Muscle of back (tissue), 3 donors: ENCODE measurements at regions not wholly inside any gene's neighbourhood (a gene's known extent, or its start where the extent isn't known, plus 50 kb on each side); places are given as distances from the start of the nearest gene placed in this dataset.

ENCODE experiments used
- DNase-seq, 3 donors: peaks; one replicate each; pipeline versions ENCODE4 v3.0.0 to v3.0.0-alpha.2; 2013

GRCh38 chr7:24475166-24475961 is 97.9 kb upstream of the PALS2 start:
- DNase-seq: peak in 1 of 3 donors; percentile 9

DNA sequence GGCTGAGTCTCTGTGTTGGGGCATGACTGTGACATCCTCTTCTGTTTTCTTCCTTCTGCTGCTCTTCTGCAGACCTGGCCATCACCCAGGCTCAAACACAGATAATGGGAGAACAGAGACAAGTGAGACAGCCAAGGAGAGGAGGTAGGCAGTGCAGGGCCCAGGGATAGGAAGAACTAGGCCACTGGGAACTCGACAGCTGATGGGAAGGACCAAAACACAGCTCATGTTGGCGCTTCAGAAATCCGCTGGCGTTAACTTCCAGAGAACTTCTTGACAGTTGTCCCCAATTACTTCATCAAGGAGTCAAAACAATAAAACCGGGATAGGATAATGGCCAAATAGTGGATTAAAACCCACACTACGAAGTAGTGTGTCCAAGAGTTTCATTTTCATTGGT is 97.0 kb upstream of the PALS2 start:
- DNase-seq: no peak

GRCh38 chr7:24477398-24478136 is 95.7 kb upstream of the PALS2 start:
- DNase-seq: peak; percentile 51 to 79 (median 74)

- DNase-seq: no peak
Observed at GRCh38 chr7:24478137-24478655, 95.1 kb upstream of the PALS2 start.

- DNase-seq: no peak
Observed at GRCh38 chr7:24480501-24480900, 92.8 kb upstream of the PALS2 start.

DNA sequence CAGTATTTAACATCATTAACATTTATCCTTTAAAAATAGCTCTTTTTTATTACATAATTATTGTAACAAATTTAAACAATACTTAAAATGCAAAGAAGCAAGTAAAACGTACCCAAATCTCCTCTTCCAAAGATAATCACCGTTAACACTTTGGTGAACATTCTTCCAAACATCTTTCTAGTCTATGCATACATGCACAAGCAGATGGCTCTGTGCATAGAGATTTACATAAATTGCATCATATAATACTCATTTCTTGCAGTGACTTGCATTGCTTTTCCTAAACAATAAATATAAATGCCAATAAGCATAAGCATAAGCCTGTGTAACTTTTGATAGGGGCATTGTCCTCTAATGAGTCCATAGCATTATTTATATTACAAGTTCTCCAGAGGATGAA is 89.4 kb upstream of the PALS2 start:
- no peak for DNase-seq

DNA sequence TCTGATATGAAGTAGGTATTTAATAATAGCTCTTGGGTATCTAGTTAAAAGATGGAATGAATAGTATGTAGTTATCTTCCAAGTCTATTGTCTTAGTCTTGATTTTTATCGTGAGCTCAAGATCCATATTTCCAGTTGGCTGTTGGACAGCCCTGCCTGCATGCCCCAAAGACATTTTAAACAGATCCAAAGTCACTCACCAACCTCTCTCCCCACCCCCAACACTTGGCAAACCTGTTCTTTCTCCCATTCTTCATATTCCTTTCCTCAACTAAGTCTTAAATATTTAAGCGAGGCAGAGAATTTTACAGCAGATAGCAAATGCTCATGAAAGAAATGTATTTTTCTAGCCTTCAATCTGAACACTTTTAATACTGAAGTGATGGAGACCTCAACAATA is 80.7 kb upstream of the PALS2 start:
- no peak for DNase-seq

- no peak for DNase-seq
Observed at GRCh38 chr7:24494832-24495231, 78.4 kb upstream of the PALS2 start.

GRCh38 chr7:24496036-24496435 is 77.2 kb upstream of the PALS2 start:
- no peak for DNase-seq

DNA sequence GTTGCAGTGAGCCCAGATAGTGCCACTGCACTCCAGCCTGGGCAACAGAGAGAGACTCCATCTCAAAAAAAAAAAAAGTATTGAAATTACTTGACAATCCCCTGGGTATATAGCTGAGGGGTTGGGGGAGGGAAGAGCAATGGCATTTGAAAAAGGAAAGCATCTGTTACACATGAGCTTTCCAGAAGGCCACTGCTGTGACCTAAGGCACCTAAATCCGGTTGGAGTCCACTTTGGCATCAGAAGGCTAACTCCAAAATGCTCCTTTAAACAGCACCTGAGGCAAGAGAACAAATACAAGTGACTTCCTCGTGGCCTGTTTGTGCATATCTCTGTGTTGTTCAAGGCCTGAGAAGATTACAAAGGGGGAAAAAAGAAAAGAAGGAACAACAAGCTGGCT is 74.8 kb upstream of the PALS2 start:
- DNase-seq: no peak

GRCh38 chr7:24499871-24500270 is 73.4 kb upstream of the PALS2 start:
- peak in 1 of 3 donors; percentile 11 for DNase-seq

DNA sequence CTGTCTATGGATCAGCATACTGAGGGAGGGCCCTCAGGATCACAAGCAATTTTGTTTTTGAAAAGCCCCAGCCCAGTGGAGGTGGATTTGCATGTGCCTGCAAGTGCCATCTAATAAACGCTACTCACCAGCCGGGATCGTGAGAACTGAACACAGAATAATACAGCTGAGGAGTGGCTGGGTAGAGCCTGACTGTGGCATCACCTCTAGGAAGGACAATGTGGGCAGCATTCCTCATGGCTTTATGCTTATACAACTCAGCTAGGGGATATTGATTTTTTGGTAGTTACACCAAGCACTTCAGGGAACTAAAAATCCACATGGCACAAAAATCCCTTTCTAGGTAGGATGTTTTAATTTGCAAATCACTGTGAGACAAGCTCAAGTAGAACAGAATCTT is 72.7 kb upstream of the PALS2 start:
- DNase-seq: no peak

GRCh38 chr7:24501009-24501408 is 72.2 kb upstream of the PALS2 start:
- peak in 2 of 3 donors; percentile 0 to 31 for DNase-seq

DNA sequence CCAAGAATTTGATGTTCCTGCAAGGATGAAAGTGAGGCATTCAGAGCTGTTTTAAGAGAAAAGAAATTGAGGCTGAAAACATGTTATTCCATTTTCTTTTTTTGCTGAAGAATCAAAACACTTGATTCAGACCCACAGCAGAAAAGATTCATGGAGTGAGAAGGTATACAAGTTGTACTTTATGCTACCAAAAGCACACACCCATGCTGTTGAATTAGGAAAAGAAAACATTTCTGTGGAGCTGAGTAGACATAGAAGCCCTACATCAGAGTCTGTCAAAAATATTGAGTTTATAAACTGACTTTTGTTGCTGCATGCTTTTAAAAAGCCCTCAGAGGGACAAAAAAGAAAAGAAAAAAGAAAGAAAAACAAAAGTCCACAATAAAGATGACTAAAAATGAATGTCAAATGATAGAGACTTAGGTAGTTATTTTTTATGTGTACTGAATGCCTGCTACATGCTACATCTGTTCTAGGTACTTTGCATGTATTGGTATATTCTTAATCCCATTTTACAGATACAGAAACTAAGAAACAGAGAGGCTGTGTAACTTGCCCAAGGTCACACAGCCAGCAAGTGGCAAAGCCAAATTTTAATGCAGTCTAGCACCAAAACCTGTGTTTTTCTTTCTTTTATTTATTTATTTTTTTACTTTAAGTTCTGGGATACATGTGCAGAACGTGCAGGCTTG is 71.7 kb upstream of the PALS2 start:
- no peak for DNase-seq

- DNase-seq: no peak
Observed at GRCh38 chr7:24502135-24502488, 71.1 kb upstream of the PALS2 start.

GRCh38 chr7:24503506-24503905 is 69.7 kb upstream of the PALS2 start:
- no peak for DNase-seq

GRCh38 chr7:24504040-24504439 is 69.2 kb upstream of the PALS2 start:
- DNase-seq: no peak

DNA sequence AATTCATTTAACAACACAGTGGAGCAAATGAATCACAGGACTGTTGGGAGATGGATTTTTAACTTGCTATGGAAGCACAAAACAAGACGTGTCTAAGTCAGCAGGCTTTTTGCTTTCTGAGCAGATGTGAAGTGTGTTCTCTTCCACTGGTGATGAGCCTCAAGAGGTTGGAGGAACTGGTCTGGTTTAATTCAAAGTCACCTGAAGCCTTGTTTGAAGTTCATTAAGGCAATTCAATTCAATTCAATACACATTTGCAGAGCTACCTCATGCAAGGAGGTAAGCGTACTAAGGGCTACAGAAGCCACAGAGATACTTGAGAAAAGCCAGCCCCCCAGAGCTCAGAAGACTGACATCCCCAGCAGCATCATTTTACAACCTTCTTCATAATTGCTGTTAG is 68.4 kb upstream of the PALS2 start:
- no peak for DNase-seq

DNA sequence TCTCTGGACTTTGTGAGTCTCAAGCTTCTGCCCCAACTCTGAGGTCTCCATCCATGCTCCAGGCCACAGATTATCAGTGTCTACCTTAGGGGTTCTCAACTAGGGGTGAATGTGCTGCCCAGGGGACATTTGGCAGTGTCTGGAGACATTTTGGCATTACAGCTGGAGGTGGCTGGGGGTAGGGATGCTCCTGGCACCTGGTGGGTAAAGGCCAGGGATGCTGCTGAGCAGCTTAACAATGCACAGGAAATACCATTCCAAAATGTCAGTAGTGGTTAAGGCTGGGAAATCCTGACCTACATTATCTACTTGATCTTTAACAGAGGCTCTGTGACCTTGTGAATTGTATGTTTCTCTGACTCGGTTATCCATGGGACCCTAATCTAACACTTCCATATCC is 67.3 kb upstream of the PALS2 start:
- DNase-seq: no peak

GRCh38 chr7:24508316-24508715 is 64.9 kb upstream of the PALS2 start:
- DNase-seq: no peak

GRCh38 chr7:24510759-24511158 is 62.5 kb upstream of the PALS2 start:
- DNase-seq: no peak

- no peak for DNase-seq
Observed at GRCh38 chr7:24517166-24517565, 56.1 kb upstream of the PALS2 start.
